HG03175 (cell line): ENCODE measurements at regions not wholly inside any gene's neighbourhood (a gene's known extent, or its start where the extent isn't known, plus 50 kb on each side); places are given as distances from the start of the nearest gene placed in this dataset.
"Not testable (repeated sequence)": the region's sequence is repeated elsewhere in the genome, so short reads cannot be mapped to it uniquely, and the experiment has no call there.

ENCODE experiments used
- ATAC-seq: cut with Tn5 transposase; IDR thresholded peaks from one replicate; pipeline ENCODE4 v1.9.1; 2021; ENCODE audit warnings: mild to moderate bottlenecking, moderate library complexity; ENCODE audit not compliant: unreplicated experiment

DNA sequence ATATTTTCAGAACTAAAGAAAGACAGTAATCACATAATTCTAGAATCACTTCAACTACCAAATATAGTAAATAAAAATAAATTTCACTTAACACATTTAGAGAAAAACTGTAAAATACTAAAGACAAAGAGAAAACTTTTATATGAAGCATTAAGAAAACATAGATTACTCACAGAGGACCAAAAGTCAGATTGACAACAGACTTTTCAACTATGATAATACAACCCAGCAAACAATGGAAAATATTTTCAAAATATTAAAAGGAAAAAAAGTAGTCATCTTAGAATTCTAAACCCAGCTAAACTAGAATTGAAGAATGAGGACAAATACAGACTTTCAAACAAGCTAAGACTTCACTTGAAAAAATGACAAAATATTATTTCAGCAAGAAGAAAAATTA, 164.8 kb upstream of the ARID1B start:
- ATAC-seq: no peak

DNA sequence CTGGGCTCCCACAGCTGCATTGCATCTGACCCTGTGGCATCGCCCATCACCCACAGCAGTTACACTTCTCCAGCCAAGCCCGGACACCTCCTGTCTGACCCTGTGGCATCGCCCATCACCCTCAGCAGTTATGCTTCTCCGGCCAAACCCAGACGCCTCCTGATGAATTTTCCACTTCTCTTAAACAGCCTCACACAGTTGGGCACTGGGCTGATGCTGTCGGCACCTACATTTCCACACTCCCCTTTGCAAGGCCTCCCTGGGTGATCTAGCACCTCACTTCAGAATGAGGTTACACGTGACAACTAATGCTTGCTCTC, 175.2 kb upstream of the ARID1B start:
- ATAC-seq: no peak

DNA sequence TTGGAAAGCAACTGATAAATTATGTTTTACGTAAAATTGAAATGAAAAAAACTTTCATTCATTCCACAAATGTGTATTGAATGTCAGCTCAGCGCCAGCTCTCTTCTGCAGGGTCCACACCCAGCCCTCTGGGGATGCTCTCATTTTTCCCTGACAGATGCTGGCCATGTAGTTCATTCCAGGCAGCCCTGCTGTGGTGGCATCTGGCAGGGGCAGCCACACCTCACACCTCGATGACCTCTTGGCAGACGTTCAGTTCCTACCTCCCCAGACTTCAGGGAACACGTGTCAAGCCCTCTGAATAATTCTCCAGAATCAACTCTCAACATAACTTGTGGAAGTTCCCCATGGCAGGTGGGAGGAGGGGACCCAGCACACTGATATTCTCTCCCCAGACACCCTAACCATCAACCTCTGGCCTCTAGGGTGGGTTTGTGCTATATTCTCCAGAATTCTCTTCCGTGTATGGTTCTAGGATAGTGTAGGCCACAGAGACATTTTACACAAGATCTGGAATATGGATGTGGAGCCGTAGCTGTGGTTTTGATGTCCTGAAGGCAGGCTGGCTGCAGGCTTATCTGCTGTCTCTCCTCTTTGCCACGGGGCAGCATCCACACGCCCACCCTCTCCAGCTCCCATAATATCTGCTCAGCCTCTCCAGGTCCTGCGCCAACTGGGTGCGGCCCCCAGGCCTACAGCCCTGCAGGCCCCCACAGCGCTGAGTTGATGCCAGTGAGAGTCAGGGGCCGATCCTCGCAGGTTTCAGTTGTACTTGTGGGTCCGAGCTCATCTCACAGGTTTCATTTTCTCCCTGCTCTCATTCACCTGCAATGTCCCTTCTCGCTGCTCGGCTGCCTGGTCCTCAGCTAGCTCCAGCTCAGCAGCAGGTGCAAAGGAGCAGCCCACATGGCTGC, 175.8 kb upstream of the ARID1B start:
- no peak for ATAC-seq

DNA sequence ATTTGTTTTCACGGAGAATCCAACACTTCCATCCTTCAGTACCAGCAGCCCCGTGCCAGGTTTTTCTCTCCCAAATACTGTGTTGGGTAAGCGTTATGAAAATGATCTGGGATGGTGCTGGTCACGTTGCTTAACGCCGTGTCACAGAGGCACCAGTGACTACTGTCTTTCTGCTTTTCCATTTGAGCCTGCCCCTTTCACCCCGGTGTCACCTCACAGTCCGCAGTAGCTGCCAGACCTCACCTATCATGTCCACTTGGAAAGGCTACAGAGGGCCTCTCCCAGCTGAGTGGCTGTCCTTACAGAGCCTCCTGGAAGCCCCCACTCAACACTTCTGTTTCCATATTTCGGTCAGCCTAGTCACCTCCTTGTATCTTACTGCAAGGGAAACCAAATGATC, 176.5 kb upstream of the ARID1B start:
- no peak for ATAC-seq

DNA sequence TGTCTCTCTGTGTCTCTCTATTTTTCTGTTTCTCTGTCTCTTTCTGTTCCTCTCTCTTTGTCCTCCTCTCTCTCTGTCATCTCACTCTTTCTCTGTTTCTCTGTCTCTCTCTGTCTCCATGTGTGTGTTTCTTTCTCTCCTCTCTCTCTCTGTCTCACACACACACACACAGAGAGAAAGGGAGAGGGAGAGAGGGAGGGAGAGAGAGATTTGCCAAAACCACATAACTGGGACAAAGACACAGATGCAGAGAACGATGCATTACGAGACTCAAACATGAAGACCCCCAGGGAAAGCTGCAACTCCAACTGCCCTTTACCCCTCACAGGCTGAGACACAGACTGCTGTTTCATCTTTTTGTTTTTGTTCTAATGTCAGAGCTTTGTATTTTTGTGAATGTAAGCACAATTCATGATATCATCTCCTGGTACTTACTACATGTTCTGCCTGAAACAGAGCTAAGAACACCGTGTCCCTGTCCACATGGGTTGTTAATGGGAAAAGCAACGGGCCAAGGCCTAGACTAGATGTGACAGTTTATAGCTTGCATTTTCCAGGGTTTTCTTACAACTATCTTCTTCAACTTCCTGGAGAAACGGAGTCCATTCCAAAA, 177.1 kb upstream of the ARID1B start:
- no peak for ATAC-seq

DNA sequence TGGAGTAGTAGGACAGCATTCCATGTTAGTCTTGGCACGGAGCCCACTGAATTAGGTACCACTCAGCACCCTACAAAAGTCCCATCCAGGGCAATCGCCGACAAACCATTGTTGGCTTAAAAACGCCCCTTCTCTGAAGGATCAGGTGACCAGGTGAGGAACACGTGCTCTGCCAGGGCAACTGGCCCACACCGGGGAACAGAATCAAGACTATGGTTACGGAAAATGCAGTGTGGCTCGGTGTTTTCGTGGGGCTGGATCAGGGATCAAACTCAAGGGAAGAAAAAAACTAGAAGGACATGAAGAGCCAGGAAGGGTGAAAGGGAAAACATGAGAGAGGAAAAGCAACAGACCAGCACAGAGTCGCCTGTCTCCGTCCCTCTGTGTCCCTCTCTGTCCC, 177.8 kb upstream of the ARID1B start:
- ATAC-seq: no peak

DNA sequence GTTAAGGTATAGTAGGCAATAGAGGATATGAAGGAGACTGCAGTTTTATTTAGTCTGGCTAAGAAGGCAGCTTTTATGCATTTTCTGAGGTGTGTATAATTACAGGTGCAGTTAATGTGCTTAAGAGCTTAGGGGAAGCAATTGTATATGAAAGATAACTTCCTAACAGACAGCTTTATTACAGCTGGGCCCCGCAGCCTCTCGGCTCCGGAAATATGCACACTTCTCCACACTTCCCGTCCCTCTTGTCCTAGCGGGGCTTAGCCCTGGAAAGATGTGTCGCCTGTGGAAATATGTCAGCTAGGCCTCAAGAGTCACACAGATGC, 178.4 kb upstream of the ARID1B start:
- ATAC-seq: no peak

DNA sequence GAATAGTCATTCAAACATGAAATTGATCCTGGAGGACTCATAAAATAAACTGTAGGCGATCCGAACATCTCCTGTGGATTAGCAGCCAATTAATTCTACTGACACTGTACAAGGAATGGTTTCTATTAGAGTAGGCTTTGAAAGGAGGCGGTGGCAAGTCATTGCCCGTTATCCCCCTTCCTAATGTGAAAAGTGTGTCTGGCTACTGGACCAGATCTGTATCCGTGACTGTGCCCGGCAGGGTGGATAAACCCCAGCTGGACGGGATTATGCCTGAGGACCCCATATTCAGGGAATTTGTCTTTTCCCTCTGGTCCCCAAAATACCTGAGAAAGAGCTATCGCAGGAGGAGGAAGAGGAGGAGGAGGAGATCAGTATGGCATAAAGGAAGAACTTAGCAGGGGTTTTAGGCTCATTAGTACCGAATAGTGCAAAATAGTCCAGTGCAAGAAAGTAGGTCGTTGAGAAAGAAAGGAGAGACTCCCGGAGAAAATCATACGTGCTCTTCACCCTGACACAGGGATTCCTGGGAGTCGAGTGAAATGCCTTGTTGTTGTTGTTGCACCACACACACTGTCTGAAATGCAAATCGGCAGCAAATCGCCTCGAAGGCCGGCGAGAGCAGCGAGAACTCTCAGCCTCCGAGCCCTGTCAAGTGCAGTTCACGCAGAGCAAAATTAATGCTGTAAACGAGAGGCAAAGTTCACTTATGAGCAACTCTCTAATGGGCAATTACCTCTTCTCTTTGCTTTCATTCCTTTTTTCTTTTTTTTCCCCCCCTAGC, 178.9 kb upstream of the ARID1B start:
- no peak for ATAC-seq

DNA sequence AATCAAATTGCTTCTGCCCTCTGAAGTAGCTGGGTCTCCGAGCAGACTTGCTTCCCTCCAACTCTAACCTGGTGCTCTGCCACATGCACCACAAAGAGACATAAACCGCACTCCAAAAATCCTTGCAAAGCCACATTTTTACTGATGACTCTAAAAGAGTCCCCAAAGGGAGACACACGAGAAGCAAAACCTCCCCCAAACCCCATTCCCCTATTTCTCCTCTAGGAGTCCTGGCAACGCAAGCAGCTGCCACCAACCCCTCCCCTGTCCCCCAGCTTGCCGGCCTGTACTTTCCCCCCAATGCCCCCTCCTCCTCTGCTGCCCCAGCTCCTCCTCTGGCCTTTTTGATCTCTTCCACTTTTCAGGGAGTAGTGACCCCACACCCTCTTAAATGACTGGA, 180.1 kb upstream of the ARID1B start:
- no peak for ATAC-seq

DNA sequence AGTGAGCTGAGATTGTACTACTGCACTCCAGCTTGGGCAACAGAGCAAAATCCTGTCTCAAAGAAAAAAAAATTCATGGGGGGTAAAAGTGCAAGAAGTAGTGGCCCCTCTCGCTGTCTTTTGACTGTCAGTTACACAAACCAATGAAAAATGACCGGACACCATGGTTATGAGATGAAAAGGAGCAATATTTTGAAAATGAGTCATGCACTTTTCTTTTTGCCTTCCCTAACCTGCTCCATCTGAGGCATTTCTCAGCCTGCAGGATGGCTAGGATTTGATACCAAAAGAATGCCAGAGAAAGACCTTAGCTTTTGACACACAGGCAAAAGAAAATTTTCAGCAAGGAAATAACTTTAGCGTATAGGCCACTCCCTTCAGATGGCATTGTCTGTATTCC, 181.7 kb upstream of the ARID1B start:
- ATAC-seq: no peak

DNA sequence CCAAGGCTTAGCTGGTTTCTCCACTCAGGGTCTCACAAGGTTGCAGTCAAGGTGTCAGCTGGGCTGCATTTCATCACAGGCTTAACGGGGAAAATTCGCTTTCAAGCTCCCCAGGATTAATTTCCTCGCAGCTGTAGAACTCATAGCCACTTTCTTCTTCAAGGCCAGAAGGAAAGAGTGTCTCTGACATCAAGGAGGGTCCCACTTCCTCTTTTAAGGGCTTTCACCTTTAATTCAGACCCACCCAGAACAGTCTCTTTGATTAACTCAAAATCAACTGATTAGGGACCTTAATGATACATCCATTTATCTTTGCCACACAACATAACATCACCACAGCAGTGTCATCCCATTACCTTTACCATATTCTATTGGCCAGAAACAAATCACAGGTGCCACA, 183.3 kb upstream of the ARID1B start:
- no peak for ATAC-seq

DNA sequence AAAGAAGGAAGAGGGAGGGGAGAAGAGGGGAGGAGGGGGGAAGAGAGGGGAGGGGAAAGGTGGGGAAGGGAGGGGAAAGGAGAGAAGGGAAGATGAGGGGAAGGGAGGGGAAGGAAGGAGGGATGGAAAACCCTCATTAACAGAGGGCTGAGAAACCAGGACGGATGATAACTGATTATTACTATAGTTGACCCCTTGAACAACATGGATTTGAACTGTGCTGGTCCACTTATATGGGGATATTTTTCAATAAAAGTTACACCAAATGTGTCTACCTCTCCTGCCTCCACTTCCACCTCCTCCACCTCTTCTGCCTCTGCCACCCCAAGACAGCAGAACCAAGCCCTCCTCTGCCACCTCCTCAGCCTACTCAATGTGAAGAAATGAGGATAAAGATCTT, 184.1 kb upstream of the ARID1B start:
- ATAC-seq: no peak

DNA sequence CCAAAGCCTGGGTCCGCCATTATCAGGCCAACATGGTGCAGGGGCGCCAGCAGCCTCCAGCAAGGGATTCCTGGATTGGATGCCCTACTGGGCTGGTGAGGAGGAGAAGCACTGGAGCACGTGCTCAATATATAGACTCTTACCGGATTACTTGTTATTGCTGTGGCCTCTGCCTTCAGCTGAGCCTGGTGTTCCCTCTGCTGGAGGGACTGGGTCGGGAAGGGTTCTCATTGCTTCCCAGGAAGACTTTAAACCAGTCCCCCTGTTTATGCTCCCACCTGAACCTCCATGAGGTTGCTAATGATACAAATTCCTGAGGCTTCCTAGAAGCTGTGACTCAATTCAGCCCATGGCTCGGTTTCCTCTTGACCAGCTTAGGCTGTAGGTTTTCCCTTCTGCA, 186.7 kb upstream of the ARID1B start:
- no peak for ATAC-seq

DNA sequence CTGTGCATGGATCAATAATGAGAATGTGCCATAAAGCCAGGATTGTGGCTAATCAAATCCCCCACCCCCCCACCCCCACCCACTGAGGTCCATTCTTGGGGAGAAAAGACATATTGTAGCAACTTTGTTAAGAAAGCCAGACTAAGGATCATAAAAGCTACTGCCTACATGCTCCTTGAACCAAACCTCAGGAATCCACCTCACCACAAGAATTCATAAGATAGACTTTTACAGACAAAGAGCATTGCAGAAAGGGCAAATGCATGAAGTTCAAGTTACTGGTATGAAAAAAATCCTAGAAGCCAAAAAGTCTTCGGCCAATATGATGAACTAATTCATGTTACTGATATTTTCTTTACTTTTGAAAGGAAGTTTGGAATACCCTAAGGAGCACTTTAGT, 187.9 kb upstream of the ARID1B start:
- ATAC-seq: no peak

DNA sequence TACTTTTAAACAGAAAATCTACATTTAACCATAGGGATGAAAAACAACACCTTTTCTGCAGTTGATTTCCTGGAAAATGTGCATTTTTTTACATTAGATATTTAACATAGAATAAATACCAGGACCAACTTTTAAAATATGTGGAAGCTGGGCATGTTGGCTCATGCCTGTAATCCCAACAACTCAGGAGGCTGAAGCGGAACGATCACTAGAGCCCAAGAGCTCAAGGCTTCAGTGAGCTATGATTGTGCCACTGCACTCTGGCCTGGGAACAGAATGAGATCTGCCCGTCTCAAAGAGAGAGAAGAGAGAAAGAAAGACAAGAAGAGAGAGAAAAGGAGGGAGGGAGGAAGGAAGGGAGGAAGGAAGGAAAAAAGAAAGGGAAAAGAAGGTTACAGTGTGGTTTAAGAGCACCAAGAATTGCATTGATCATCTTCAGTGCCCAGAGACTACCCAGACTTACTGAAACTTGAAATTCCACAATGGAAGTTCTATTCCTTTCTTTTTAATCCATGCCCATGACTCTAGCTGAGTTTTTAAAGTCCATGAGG, 189.4 kb upstream of the ARID1B start:
- no peak for ATAC-seq

DNA sequence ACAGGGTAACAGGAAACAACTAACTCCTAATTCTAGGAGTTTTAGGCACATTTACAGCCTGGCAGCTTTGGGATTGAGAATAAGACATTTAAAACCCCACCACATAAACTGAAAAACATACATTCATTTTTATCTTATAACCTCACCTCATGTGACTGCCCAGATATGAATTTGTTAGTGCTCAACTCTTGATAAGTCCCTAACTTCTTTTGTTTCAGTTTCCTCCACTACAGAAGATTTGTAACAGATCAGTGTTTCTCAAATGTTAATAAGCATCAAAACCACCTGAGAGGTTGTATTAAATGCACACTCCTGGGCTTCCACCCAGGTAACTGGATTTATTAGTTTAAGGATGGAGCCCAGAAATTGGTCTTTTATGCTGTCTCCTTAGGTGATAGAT, 190.1 kb upstream of the ARID1B start:
- no peak for ATAC-seq

DNA sequence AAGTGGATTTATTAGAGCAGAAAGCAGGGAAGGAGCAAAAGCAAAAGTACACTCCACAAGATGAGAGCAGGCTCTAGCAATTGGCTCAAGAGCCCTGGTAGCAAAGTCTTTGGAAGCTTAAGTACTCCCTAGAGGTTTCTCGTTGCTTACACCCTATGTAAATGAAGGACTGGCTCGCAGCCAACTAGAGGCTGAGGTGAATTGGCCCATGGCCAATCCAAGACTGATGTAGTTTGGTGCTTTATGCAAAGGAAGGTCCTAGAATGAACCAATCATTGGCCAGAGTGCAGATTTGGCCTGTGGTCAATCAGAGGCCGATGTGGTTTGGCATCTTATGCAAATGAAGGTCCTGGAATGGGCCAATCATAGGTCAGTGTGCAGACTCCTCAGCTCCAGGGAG, 191.3 kb upstream of the ARID1B start:
- no peak for ATAC-seq

DNA sequence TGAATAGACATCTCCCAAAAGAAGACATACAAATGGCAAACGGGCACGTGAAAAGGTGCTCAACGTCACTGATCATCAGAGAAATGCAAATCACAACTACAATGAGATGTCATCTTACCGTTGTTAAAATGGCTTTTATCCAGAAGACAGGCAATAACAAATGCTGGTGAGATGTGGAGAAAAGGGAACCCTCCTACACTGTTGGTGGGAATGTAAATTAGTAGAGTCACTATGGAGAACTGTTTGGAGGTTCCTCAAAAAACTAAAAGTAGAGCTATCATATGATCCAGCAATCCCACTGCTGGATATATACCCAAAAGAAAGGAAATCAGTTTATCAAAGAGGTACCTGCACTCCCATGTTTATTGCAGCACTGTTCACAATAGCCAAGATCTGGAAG, 193.1 kb upstream of the ARID1B start:
- not testable (repeated sequence) for ATAC-seq

DNA sequence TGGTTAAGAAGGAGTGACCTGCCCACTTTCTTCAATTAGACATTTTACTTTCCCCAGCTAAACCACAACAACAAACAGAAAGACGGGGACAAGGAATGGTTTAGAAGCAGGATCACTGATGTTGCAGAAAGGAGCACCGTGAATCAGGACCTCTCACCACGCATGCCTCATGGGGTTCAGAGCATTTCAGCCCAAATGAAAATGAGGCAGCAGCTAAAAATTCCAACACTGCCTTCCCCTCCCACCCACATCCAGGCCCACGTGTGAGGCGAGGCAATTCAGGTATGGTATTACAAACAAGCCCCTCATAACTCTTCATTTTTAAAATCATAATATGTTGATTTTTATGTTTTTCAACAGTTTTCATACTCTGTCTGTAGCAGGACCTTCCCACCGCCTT, 194.1 kb upstream of the ARID1B start:
- no peak for ATAC-seq

DNA sequence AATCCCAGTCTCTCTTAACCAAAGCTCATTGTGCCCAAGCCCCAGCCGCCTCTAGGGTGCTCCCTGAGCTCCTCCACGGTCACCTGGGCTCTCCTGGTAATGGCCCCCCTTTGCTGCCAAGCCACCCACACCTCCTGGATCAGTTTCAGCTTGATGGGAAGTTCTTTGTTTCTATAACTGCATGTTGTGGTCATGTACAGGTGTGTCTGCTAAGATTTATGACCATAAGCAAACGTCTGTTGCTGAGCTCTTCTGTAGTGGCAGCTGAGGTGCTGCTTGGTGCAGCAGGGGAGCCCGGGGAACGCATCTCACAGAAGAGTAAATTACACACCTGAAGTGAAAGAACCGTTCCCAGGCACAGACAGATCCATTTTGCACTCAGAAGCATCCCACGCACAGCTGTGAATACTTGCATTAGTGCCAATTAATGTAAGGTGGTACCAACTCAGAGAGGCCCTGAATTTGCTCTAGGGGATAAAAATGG, 194.6 kb upstream of the ARID1B start:
- ATAC-seq: no peak

DNA sequence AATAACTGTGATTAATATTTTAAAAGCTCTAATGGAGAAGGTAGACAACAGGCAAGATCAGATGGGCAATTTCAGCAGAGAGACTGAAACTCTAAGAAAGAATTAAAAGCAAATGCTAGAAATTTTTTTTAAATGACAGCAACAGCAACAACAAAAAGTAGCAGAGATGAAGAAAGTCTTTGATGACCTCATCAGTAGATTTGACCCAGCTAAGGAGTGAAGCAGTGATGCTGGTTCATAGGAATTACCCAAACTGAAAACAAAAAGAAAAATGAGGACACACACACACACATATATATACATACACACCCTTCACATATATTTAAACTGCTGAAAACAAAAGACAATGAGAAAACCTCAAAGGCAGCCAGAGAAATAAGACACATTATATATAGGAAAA, 197.6 kb upstream of the ARID1B start:
- ATAC-seq: no peak

DNA sequence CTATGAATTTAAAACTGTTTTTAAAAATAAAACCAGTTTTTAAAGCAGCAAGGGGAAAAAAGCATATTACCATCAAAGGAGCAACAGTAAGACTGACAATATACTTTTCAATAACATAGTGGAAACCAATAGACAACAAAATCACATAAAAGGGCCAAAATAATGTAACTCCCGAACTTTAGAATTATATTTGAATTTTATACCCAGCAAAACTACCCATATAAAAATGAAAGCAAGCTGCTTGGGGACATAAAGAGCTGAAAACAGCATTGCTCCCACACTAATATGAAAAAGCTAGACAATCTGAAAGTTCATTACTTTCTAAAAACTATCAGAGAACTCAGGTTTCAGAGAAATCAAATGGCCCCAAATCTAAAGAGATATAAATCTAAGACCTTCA, 199.4 kb upstream of the ARID1B start:
- ATAC-seq: no peak
